Lower lobe of right lung (tissue), 2 donors: ENCODE measurements at regions not wholly inside any gene's neighbourhood (a gene's known extent, or its start where the extent isn't known, plus 50 kb on each side); places are given as distances from the start of the nearest gene placed in this dataset.

ENCODE experiments used
- ATAC-seq, 2 donors: fragments of 200-7000 bp; cut with Tn5 transposase; one replicate each; pipeline ENCODE4 v1.9.1; 2020 to 2022; ENCODE audit warnings: mild to moderate bottlenecking in 2 of 2, moderate library complexity in 2 of 2
- DNase-seq: peaks from one replicate; pipeline ENCODE4 v3.0.0-alpha.2; 2020
- H3K27ac ChIP-seq: fragments of 200-600 bp; one replicate; pipeline ENCODE4 v1.8.0; 2022
- H3K27me3 ChIP-seq: fragments of 200-600 bp; one replicate; pipeline ENCODE4 v1.8.0; 2022; ENCODE audit warnings: low read depth
- H3K36me3 ChIP-seq: fragments of 200-600 bp; one replicate; pipeline ENCODE4 v1.8.0; 2022; ENCODE audit warnings: mild to moderate bottlenecking
- H3K4me1 ChIP-seq: fragments of 200-600 bp; one replicate; pipeline ENCODE4 v1.8.0; 2022
- H3K4me3 ChIP-seq: fragments of 200-600 bp; one replicate; pipeline ENCODE4 v1.8.0; 2022; ENCODE audit warnings: mild to moderate bottlenecking
- H3K9me3 ChIP-seq: fragments of 200-600 bp; one replicate; pipeline ENCODE4 v1.8.0; 2022
- CTCF ChIP-seq: fragments of 200-600 bp; IDR thresholded peaks from one replicate; pipeline ENCODE4 v1.8.0; 2022; ENCODE audit warnings: antibody characterized with exemption, mild to moderate bottlenecking
- intact Hi-C: fragments of 100-400 bp; cut with DNase I; formaldehyde crosslinking; loops from one replicate; pipeline ENCODE4 v1.11.0; 2022
- donor health status: DM: no; HTN: yes; CAD: no; lungs with severe emphysema.

GRCh38 chr16:76665571-76666275, 388.5 kb downstream of the CNTNAP4 start:
- no peak overlapping the region for H3K27ac ChIP-seq
- no peaks in the 10 kb centered on the region for H3K4me1 ChIP-seq
- no peak overlapping the region for H3K4me3 ChIP-seq
- DNase-seq, result no peak
- no peaks in the 10 kb centered on the region for H3K27me3 ChIP-seq
- TF ChIP-seq CTCF, result no peak
- intact Hi-C loops, result no loop called here
- no peaks in the 10 kb centered on the region for H3K9me3 ChIP-seq
- no peak for ATAC-seq
- H3K36me3 ChIP-seq, result no peaks in the 10 kb centered on the region

DNA sequence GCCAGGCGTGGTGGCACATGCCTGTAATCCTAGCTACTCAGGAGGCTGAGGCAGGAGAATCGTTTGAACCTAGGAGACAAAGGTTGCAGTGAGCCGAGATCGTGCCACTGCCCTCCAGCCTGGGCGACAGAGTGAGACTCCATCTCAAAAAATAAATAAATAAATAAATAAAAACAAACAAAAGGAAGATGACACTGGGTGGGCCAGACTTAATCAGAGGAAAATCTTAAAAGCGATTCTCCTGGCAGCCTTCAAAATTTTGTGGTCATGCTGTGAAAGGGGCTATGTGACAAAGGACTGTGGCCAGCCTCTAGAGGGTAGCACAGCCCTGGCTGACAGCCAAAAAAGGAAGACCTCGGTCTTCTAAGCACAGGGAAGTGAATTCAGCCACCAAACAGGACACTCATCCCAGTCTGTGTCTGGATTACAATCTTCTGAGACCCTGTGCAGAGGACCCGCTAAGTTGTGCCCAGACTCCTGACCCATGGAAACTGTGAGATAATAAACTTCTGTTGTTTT, 391.1 kb downstream of the CNTNAP4 start:
- TF ChIP-seq CTCF, result no peak
- intact Hi-C loops, result no loop called here
- Histone ChIP-seq H3K9me3 (no peaks in the 10 kb centered on the region), H3K4me1 (no peaks in the 10 kb centered on the region), H3K27me3 (no peaks in the 10 kb centered on the region), H3K4me3 (no peak overlapping the region), H3K36me3 (no peaks in the 10 kb centered on the region), H3K27ac (no peak overlapping the region)
- ATAC-seq (no peak), DNase-seq (no peak)

DNA sequence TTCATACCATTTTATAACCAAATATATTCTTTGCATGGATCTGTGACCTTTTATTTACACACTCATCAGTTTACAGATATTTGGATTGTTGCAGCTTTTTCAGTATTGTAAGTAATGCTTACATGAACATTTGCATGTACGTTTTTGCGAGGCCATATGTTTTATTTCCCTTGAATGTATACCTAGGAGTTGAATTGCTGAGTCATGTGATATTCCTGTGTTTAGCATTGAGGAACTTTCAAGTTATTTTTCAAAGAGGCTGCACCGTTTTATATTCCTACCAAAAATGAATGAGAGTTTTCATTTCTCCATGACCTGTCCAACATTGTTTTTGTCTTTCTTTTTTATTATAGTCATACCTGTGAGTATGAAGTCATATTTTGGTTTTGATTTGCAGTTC, 392.1 kb downstream of the CNTNAP4 start:
- ATAC-seq (no peak), DNase-seq (no peak)
- H3K27ac ChIP-seq, result no peak overlapping the region
- no peaks in the 10 kb centered on the region for H3K9me3 ChIP-seq
- H3K4me3 ChIP-seq, result no peak overlapping the region
- H3K4me1 ChIP-seq, result no peaks in the 10 kb centered on the region
- no peaks in the 10 kb centered on the region for H3K27me3 ChIP-seq
- TF ChIP-seq CTCF, result no peak
- no peaks in the 10 kb centered on the region for H3K36me3 ChIP-seq
- intact Hi-C loops, result no loop called here

- DNase-seq (no peak), ATAC-seq (no peak)
- Histone ChIP-seq H3K4me3 (no peak overlapping the region), H3K4me1 (no peaks in the 10 kb centered on the region), H3K36me3 (no peaks in the 10 kb centered on the region), H3K27me3 (no peaks in the 10 kb centered on the region), H3K27ac (no peak overlapping the region), H3K9me3 (no peaks in the 10 kb centered on the region)
- intact Hi-C loops, result no loop called here
- no peak for TF ChIP-seq CTCF
Measured at GRCh38 chr16:76670125-76670857, 393.1 kb downstream of the CNTNAP4 start.

GRCh38 chr16:76676356-76676755, 399.2 kb downstream of the CNTNAP4 start:
- no peaks in the 10 kb centered on the region for H3K27me3 ChIP-seq
- intact Hi-C loops, result no loop called here
- no peak for TF ChIP-seq CTCF
- ATAC-seq (no peak), DNase-seq (no peak)
- H3K4me3 ChIP-seq, result no peak overlapping the region
- no peaks in the 10 kb centered on the region for H3K9me3 ChIP-seq
- no peaks in the 10 kb centered on the region for H3K4me1 ChIP-seq
- no peaks in the 10 kb centered on the region for H3K36me3 ChIP-seq
- no peak overlapping the region for H3K27ac ChIP-seq
